ENCODE measurements at regions not wholly inside any gene's neighbourhood (a gene's known extent, or its start where the extent isn't known, plus 50 kb on each side); places are given as distances from the start of the nearest gene placed in this dataset.

DNA sequence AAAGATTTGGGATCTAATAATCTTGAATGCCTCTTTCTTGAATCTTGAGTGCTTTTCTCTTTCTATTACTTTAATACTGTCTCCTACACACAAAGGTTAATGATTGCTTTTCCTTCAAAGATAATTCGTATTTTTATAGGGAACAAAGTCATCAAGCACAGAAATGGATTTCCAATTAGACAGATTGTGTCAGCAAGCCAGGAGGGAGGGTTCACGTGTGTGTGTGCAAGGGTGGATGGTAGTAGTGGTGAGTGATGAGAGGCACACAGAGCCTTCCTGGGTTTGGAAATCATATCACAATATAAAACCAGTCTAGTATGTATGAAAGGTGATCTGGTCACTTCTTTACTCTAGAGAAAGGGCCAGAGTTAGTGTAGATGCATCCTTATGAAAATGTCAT lies 51.2 kb upstream of the NEDD9 start:
- H3K27me3 ChIP-seq (ENCODE audit: control insufficient read depth, insufficient read depth, low read length) = no peaks in the 10 kb centered on the region
- intact Hi-C loops (cut with DNase I) = no loop called here
- H3K36me3 ChIP-seq (ENCODE audit: control insufficient read depth in 2 of 3, insufficient read depth in 3 of 3, low read length in 3 of 3) = no peaks in the 10 kb centered on the region
- H3K27ac ChIP-seq (ENCODE audit: low read depth in 2 of 2, low read length in 2 of 2) = no peak overlapping the region
- peaks cover 0 to 2% (median 0%) of the 10 kb centered on the region in 3 donors for H3K4me1 ChIP-seq (ENCODE audit: control insufficient read depth in 2 of 3, insufficient read depth in 2 of 3, low read depth in 1 of 3, low read length in 3 of 3)
- no peak overlapping the region for H3K4me3 ChIP-seq (ENCODE audit: low read length in 3 of 3)
- TF ChIP-seq, protein P1, sequence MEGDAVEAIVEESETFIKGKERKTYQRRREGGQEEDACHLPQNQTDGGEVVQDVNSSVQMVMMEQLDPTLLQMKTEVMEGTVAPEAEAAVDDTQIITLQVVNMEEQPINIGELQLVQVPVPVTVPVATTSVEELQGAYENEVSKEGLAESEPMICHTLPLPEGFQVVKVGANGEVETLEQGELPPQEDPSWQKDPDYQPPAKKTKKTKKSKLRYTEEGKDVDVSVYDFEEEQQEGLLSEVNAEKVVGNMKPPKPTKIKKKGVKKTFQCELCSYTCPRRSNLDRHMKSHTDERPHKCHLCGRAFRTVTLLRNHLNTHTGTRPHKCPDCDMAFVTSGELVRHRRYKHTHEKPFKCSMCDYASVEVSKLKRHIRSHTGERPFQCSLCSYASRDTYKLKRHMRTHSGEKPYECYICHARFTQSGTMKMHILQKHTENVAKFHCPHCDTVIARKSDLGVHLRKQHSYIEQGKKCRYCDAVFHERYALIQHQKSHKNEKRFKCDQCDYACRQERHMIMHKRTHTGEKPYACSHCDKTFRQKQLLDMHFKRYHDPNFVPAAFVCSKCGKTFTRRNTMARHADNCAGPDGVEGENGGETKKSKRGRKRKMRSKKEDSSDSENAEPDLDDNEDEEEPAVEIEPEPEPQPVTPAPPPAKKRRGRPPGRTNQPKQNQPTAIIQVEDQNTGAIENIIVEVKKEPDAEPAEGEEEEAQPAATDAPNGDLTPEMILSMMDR (IDR thresholded peaks at IDR 0.05; ENCODE audit: borderline replicate concordance, extremely low read depth, insufficient read depth) = no peak
- FAIRE-seq = no peak
- no peaks in the 10 kb centered on the region for H3K9me3 ChIP-seq (ENCODE audit: control insufficient read depth in 2 of 3, insufficient read depth in 1 of 3, low read length in 3 of 3)
- H3K9ac ChIP-seq (ENCODE audit: low read length in 3 of 3) = no peak overlapping the region
- DNase-seq = no peak

DNA sequence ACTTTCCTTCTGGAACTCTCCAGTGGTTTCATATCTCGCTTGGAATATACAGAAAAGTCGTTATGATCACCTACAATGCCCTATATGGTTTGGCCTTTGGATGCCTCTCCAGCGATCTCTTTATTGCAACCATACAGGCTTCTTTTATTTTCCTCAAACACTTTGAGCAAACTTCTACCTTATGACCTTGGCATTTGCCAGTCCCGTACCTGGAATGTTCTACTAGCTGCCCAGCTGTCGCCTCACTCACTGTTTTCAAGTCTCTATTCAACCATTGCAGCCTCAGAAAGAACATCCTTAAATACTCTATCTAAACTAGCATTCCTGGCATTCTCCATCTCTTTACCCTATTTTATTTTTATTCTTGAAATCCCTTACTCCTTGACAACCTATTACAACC lies 50.4 kb upstream of the NEDD9 start:
- Histone ChIP-seq H3K4me3 (ENCODE audit: low read length in 3 of 3) (no peak overlapping the region), H3K9ac (ENCODE audit: low read length in 3 of 3) (no peak overlapping the region), H3K27ac (ENCODE audit: low read depth in 2 of 2, low read length in 2 of 2) (no peak overlapping the region), H3K36me3 (ENCODE audit: control insufficient read depth in 2 of 3, insufficient read depth in 3 of 3, low read length in 3 of 3) (no peaks in the 10 kb centered on the region), H3K27me3 (ENCODE audit: control insufficient read depth, insufficient read depth, low read length) (no peaks in the 10 kb centered on the region), H3K4me1 (ENCODE audit: control insufficient read depth in 2 of 3, insufficient read depth in 2 of 3, low read depth in 1 of 3, low read length in 3 of 3) (peaks cover 0 to 5% (median 3%) of the 10 kb centered on the region in 3 donors), H3K9me3 (ENCODE audit: control insufficient read depth in 2 of 3, insufficient read depth in 1 of 3, low read length in 3 of 3) (no peaks in the 10 kb centered on the region)
- TF ChIP-seq, protein P1 (IDR thresholded peaks at IDR 0.05; ENCODE audit: borderline replicate concordance, extremely low read depth, insufficient read depth) = no peak
- no peak for FAIRE-seq
- DNase-seq = no peak
- intact Hi-C loops (cut with DNase I) = no loop called here

Measured in kidney (tissue), 13 donors.